Progenitor cell of endocrine pancreas (in vitro differentiated cells): ENCODE measurements at regions not wholly inside any gene's neighbourhood (a gene's known extent, or its start where the extent isn't known, plus 50 kb on each side); places are given as distances from the start of the nearest gene placed in this dataset.
"Not testable (repeated sequence)": the region's sequence is repeated elsewhere in the genome, so short reads cannot be mapped to it uniquely, and the experiment has no call there.

ENCODE experiments used
- DNase-seq: peaks from one replicate; pipeline ENCODE4 v3.0.0; 2021; ENCODE audit warnings: low spot score; ENCODE audit not compliant: unreplicated experiment
- H3K27ac Mint-ChIP-seq: 2 replicates; pipeline ENCODE4 v1.8.0; 2021; ENCODE audit warnings: mild to moderate bottlenecking, moderate library complexity, mixed read lengths
- H3K27me3 Mint-ChIP-seq: 2 replicates; pipeline ENCODE4 v1.8.0; 2021; ENCODE audit warnings: mixed read lengths
- H3K36me3 Mint-ChIP-seq: 2 replicates; pipeline ENCODE4 v1.8.0; 2022; ENCODE audit warnings: mixed read lengths; ENCODE audit not compliant: insufficient read depth
- H3K4me1 Mint-ChIP-seq: 2 replicates; pipeline ENCODE4 v1.8.0; 2021; ENCODE audit warnings: low read depth, mixed read lengths
- H3K4me3 Mint-ChIP-seq: 2 replicates; pipeline ENCODE4 v1.8.0; 2021; ENCODE audit warnings: low read depth, mild to moderate bottlenecking, moderate library complexity, mixed read lengths
- H3K9me3 Mint-ChIP-seq: 2 replicates; pipeline ENCODE4 v1.8.0; 2021; ENCODE audit warnings: low read depth, mixed read lengths
- CTCF ChIP-seq: fragments of 200-600 bp; sonication (generic); IDR thresholded peaks from one replicate; pipeline ENCODE4 v1.5.0; 2021; ENCODE audit warnings: antibody characterized with exemption, mild to moderate bottlenecking; ENCODE audit not compliant: unreplicated experiment

GRCh38 chr1:221573756-221574155, 168.1 kb downstream of the DUSP10 start:
- H3K36me3 Mint-ChIP-seq: no peaks in the 10 kb centered on the region
- H3K27me3 Mint-ChIP-seq: no peaks in the 10 kb centered on the region
- H3K27ac Mint-ChIP-seq: no peak overlapping the region
- H3K9me3 Mint-ChIP-seq: peaks cover 14% of the 10 kb centered on the region
- TF ChIP-seq CTCF: no peak
- H3K4me1 Mint-ChIP-seq: peaks cover under 1% of the 10 kb centered on the region
- H3K4me3 Mint-ChIP-seq: no peak overlapping the region
- DNase-seq: no peak

GRCh38 chr1:221574529-221574928, 167.4 kb downstream of the DUSP10 start:
- no peaks in the 10 kb centered on the region for H3K27me3 Mint-ChIP-seq
- no peak overlapping the region for H3K4me3 Mint-ChIP-seq
- H3K9me3 Mint-ChIP-seq: peaks cover 14% of the 10 kb centered on the region
- H3K27ac Mint-ChIP-seq: no peak overlapping the region
- DNase-seq: no peak
- H3K36me3 Mint-ChIP-seq: no peaks in the 10 kb centered on the region
- no peaks in the 10 kb centered on the region for H3K4me1 Mint-ChIP-seq
- no peak for TF ChIP-seq CTCF

GRCh38 chr1:221575605-221576004, 166.3 kb downstream of the DUSP10 start:
- Mint-ChIP-seq H3K27me3 (no peaks in the 10 kb centered on the region), H3K9me3 (peaks cover 14% of the 10 kb centered on the region), H3K27ac (no peak overlapping the region), H3K4me3 (no peak overlapping the region), H3K36me3 (no peaks in the 10 kb centered on the region), H3K4me1 (no peaks in the 10 kb centered on the region)
- DNase-seq: no peak
- no peak for TF ChIP-seq CTCF

GRCh38 chr1:221576268-221576667, 165.6 kb downstream of the DUSP10 start:
- no peaks in the 10 kb centered on the region for H3K36me3 Mint-ChIP-seq
- no peaks in the 10 kb centered on the region for H3K27me3 Mint-ChIP-seq
- H3K9me3 Mint-ChIP-seq: peaks cover 14% of the 10 kb centered on the region
- TF ChIP-seq CTCF: no peak
- H3K4me3 Mint-ChIP-seq: no peak overlapping the region
- no peak overlapping the region for H3K27ac Mint-ChIP-seq
- H3K4me1 Mint-ChIP-seq: no peaks in the 10 kb centered on the region
- no peak for DNase-seq

GRCh38 chr1:221583465-221583864, 158.4 kb downstream of the DUSP10 start:
- Mint-ChIP-seq H3K36me3 (peaks cover 2% of the 10 kb centered on the region), H3K4me3 (no peak overlapping the region), H3K9me3 (peaks cover 12% of the 10 kb centered on the region), H3K27me3 (no peaks in the 10 kb centered on the region), H3K4me1 (no peaks in the 10 kb centered on the region), H3K27ac (no peak overlapping the region)
- DNase-seq: no peak
- no peak for TF ChIP-seq CTCF

- H3K9me3 Mint-ChIP-seq: peaks cover 12% of the 10 kb centered on the region
- not testable (repeated sequence) for H3K27ac Mint-ChIP-seq, DNase-seq, H3K4me1 Mint-ChIP-seq, H3K4me3 Mint-ChIP-seq, H3K36me3 Mint-ChIP-seq, H3K27me3 Mint-ChIP-seq
These were observed 154.9 kb downstream of the DUSP10 start for GRCh38 chr1:221587013-221587412.

GRCh38 chr1:221591250-221591649, 150.6 kb downstream of the DUSP10 start:
- H3K4me1 Mint-ChIP-seq, H3K36me3 Mint-ChIP-seq, H3K4me3 Mint-ChIP-seq, H3K27ac Mint-ChIP-seq, DNase-seq, H3K27me3 Mint-ChIP-seq: not testable (repeated sequence)
- H3K9me3 Mint-ChIP-seq: peaks cover 12% of the 10 kb centered on the region
